ENCODE measurements at regions not wholly inside any gene's neighbourhood (a gene's known extent, or its start where the extent isn't known, plus 50 kb on each side); places are given as distances from the start of the nearest gene placed in this dataset.

GRCh38 chrX:40283981-40284380, 186.2 kb upstream of the BCOR start:
- DNase-seq (ENCODE audit: low read depth in 2 of 3, low spot score in 2 of 3): no peak

GRCh38 chrX:40282946-40283660, 185.3 kb upstream of the BCOR start:
- DNase-seq (ENCODE audit: low read depth in 2 of 3, low spot score in 2 of 3): no peak

- no peak for DNase-seq (ENCODE audit: low read depth in 2 of 3, low spot score in 2 of 3)
Observed at GRCh38 chrX:40282348-40282747, 184.6 kb upstream of the BCOR start.

GRCh38 chrX:40281336-40282005, 183.7 kb upstream of the BCOR start:
- no peak for DNase-seq (ENCODE audit: low read depth in 2 of 3, low spot score in 2 of 3)

GRCh38 chrX:40279762-40280161, 182.0 kb upstream of the BCOR start:
- no peak for DNase-seq (ENCODE audit: low read depth in 2 of 3, low spot score in 2 of 3)

GRCh38 chrX:40279091-40279430, 181.3 kb upstream of the BCOR start:
- no peak for DNase-seq (ENCODE audit: low read depth in 2 of 3, low spot score in 2 of 3)

GRCh38 chrX:40278340-40279090, 180.8 kb upstream of the BCOR start:
- peak in 1 of 3 donors; percentile 35 for DNase-seq (ENCODE audit: low read depth in 2 of 3, low spot score in 2 of 3)

- DNase-seq (ENCODE audit: low read depth in 2 of 3, low spot score in 2 of 3): no peak
Observed at GRCh38 chrX:40277672-40278071, 179.9 kb upstream of the BCOR start.

- DNase-seq (ENCODE audit: low read depth in 2 of 3, low spot score in 2 of 3): peak in 2 of 3 donors; percentile 74 to 87
Observed at GRCh38 chrX:40273356-40274050, 175.7 kb upstream of the BCOR start.

GRCh38 chrX:40272776-40273175, 175.0 kb upstream of the BCOR start:
- no peak for DNase-seq (ENCODE audit: low read depth in 2 of 3, low spot score in 2 of 3)

GRCh38 chrX:40272141-40272540, 174.4 kb upstream of the BCOR start:
- DNase-seq (ENCODE audit: low read depth in 2 of 3, low spot score in 2 of 3): no peak

GRCh38 chrX:40268188-40268520, 170.4 kb upstream of the BCOR start:
- DNase-seq (ENCODE audit: low read depth in 2 of 3, low spot score in 2 of 3): no peak

- no peak for DNase-seq (ENCODE audit: low read depth in 2 of 3, low spot score in 2 of 3)
Observed at GRCh38 chrX:40267334-40268187, 169.8 kb upstream of the BCOR start.

GRCh38 chrX:40266490-40267333, 169.0 kb upstream of the BCOR start:
- DNase-seq (ENCODE audit: low read depth in 2 of 3, low spot score in 2 of 3): peak in 1 of 3 donors; percentile 54

GRCh38 chrX:40265936-40266335, 168.2 kb upstream of the BCOR start:
- no peak for DNase-seq (ENCODE audit: low read depth in 2 of 3, low spot score in 2 of 3)

- DNase-seq (ENCODE audit: low read depth in 2 of 3, low spot score in 2 of 3): no peak
Observed at GRCh38 chrX:40263014-40263560, 165.3 kb upstream of the BCOR start.

GRCh38 chrX:40262157-40263013, 164.6 kb upstream of the BCOR start:
- no peak for DNase-seq (ENCODE audit: low read depth in 2 of 3, low spot score in 2 of 3)

GRCh38 chrX:40261833-40262156, 164.0 kb upstream of the BCOR start:
- no peak for DNase-seq (ENCODE audit: low read depth in 2 of 3, low spot score in 2 of 3)

Measured in hematopoietic multipotent progenitor cell (in vitro differentiated cells).